GM12874 (cell line): ENCODE measurements at regions not wholly inside any gene's neighbourhood (a gene's known extent, or its start where the extent isn't known, plus 50 kb on each side); places are given as distances from the start of the nearest gene placed in this dataset.

Experiments used
- TF ChIP-seq, protein P1 (sequence below): IDR thresholded peaks from 2 replicates; pipeline ENCODE4 v1.5.1; 2011; ENCODE audit warnings: low read depth, mild to moderate bottlenecking, control low read depth, low read length, moderate library complexity; ENCODE audit not compliant: insufficient read depth

- TF ChIP-seq, protein P1, sequence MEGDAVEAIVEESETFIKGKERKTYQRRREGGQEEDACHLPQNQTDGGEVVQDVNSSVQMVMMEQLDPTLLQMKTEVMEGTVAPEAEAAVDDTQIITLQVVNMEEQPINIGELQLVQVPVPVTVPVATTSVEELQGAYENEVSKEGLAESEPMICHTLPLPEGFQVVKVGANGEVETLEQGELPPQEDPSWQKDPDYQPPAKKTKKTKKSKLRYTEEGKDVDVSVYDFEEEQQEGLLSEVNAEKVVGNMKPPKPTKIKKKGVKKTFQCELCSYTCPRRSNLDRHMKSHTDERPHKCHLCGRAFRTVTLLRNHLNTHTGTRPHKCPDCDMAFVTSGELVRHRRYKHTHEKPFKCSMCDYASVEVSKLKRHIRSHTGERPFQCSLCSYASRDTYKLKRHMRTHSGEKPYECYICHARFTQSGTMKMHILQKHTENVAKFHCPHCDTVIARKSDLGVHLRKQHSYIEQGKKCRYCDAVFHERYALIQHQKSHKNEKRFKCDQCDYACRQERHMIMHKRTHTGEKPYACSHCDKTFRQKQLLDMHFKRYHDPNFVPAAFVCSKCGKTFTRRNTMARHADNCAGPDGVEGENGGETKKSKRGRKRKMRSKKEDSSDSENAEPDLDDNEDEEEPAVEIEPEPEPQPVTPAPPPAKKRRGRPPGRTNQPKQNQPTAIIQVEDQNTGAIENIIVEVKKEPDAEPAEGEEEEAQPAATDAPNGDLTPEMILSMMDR = no peak
Observed at GRCh38 chr5:67674159-67674655, 477.6 kb upstream of the CD180 start.

DNA sequence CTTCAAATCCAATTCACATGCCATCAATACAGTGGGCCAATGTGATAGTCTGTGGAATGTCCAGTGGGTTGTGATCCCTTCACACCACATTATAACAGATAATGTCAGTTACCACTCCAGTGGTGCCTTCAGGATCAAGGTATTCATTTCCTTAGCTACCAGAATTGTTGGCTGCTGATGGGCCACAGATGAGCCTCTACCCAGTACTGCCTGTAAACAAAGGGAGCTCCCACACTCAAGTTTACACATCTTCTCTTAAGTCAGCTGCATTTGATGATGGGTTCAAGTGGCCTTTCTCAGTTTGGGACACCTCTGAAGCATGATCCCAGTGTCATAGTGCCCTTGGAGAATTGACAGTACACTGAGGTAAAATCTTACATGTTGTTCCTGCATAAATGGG, 477.0 kb upstream of the CD180 start:
- TF ChIP-seq, protein P1 = no peak

DNA sequence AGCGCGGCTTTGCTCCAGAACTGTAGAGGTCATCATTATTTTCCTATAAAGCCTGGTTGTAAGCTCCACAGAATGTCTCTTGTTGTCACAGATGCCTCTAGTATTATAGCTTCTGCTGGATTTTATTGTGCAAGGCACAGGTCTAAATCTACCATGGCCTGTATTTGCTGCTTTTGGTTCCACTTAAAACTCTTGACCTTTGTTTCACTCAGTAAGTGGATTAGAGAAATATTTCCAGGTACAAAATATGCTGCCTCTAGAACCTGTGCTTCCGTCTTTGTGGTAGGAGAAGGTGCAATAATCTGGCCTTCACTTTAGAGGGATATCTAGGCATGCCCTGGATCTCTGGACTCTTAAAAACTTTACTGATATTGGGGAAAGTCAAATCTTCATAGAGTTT, 476.6 kb upstream of the CD180 start:
- TF ChIP-seq, protein P1 = no peak

- TF ChIP-seq, protein P1 = no peak
Observed at GRCh38 chr5:67672636-67673035, 476.0 kb upstream of the CD180 start.

DNA sequence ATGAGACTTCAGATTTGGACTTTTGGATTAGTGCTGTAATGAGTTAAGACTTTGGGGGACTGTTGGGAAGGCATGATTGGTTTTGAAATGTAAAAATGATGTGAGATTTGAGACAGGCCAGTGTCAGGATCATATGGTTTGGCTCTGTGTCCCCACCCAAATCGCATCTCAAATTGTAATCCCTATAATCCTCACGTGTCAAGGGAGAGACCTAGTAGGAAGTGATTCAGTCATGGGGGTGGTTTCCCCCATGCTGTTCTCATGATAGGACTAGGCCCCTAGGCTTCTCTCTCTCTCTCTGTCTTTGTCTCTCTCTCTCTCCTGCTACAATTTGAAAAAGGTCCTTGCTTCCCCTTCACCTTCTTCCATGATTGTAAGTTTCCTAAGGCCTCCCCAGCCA, 473.3 kb upstream of the CD180 start:
- TF ChIP-seq, protein P1 = no peak

GRCh38 chr5:67660149-67660548, 463.6 kb upstream of the CD180 start:
- TF ChIP-seq, protein P1 = no peak

DNA sequence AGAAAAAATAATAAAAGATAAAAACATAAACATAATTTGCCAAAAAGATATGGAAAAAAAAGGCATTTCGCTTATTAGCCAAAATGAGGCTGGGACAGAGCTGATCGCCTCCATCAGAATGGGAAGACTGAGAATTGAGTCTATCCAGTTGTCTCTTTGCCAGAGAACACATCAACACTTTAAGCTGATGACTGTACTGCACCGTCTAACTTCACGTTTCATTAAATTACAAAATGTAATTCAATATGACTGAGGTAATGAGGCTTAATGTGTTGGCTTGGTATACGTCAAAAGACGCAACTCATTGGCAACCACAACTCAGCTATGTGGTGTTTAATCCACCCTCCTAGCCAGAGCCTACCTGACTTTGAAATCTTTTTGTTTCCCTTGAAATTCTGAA, 462.7 kb upstream of the CD180 start:
- TF ChIP-seq, protein P1 = no peak

- TF ChIP-seq, protein P1 = no peak
Observed at GRCh38 chr5:67657055-67657454, 460.5 kb upstream of the CD180 start.
